ENCODE measurements at regions not wholly inside any gene's neighbourhood (a gene's known extent, or its start where the extent isn't known, plus 50 kb on each side); places are given as distances from the start of the nearest gene placed in this dataset.
"Not testable (repeated sequence)": the region's sequence is repeated elsewhere in the genome, so short reads cannot be mapped to it uniquely, and the experiment has no call there.

DNA sequence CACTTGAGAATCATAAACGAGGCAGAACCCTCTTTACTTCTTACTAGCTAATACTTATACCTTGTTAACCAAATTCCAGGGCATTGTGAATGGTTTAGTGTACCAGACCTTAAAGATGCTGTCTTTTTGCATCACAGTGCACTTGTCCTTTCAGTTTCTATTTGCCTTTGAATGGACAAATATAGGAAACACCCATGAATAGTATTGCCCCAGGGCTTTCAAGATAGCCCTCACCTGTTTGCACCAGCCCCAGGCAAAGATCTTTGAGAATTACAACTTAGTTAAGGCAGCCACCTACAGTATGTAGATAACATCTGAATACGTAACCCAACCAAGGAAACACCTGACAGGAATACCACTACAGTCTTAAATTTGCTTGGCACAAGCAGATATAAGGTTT is 60.8 kb upstream of the CT45A1 start:
- H3K4me3 ChIP-seq: no peak overlapping the region
- peaks cover 0 to 3% (median 2%) of the 10 kb centered on the region in 3 donors for H3K27me3 ChIP-seq (ENCODE audit: control insufficient read depth in 3 of 3, insufficient read depth in 3 of 3, low read length in 2 of 3)
- TF ChIP-seq CTCF (IDR thresholded peaks at IDR 0.05; ENCODE audit: control extremely low read depth, extremely low read depth): no peak
- H3K36me3 ChIP-seq (ENCODE audit: control insufficient read depth in 4 of 4, insufficient read depth in 4 of 4, low read length in 4 of 4): no peaks in the 10 kb centered on the region
- DNase-seq: no peak
- H3K4me1 ChIP-seq (ENCODE audit: control insufficient read depth in 5 of 5, insufficient read depth in 5 of 5, low read length in 5 of 5): no peaks in the 10 kb centered on the region
- no peaks in the 10 kb centered on the region for H3K9me3 ChIP-seq (ENCODE audit: control insufficient read depth in 4 of 4, insufficient read depth in 3 of 4, low read length in 3 of 4)
- no peak overlapping the region for H3K9ac ChIP-seq (ENCODE audit: insufficient read depth in 1 of 2, low read length in 2 of 2)
- no peak for ATAC-seq (ENCODE audit: insufficient read depth, low FRiP score)
- 44 to 78% methylated on average over 2 of the region's 2 CpGs for WGBS, 2 donors
- H3K27ac ChIP-seq (ENCODE audit: low read depth in 1 of 2, low read length in 1 of 2): no peak overlapping the region

DNA sequence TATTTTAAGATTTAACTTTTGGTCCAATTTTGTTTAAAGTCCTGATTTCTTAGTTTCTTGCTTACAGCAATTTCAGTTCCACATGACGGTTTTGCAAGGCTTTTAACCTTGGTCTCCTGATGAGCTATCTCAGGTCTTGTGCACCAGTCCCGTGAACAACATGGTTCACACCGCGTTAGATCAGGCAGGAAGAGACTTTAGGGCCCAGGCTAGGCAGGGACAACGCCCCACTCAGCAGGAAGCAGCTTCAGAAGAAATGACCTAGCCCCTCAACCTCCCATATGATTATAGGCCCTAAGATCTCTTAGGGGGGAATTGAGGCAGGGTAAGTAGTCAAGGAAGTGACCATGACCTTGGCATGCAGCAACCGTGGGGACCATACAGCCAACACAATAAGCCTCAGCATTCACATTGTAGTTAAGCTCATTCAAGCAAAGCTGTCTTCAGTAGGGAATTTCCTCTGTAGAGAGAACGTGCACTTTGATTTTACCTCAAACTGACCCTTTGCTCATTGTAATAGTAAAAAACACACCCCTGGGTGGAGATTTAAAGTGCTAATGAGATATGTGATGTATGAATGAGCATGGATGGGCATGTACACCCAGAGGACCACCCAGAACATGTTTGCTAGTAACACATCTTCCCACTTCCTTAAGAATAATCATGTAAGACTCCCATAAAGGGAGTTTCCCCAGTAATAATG is 55.3 kb upstream of the CT45A1 start:
- H3K4me3 ChIP-seq; ATAC-seq (ENCODE audit: insufficient read depth, low FRiP score); H3K9ac ChIP-seq (ENCODE audit: insufficient read depth in 1 of 2, low read length in 2 of 2); H3K9me3 ChIP-seq (ENCODE audit: control insufficient read depth in 4 of 4, insufficient read depth in 3 of 4, low read length in 3 of 4); H3K27me3 ChIP-seq (ENCODE audit: control insufficient read depth in 3 of 3, insufficient read depth in 3 of 3, low read length in 2 of 3); DNase-seq; H3K27ac ChIP-seq (ENCODE audit: low read depth in 1 of 2, low read length in 1 of 2); H3K4me1 ChIP-seq (ENCODE audit: control insufficient read depth in 5 of 5, insufficient read depth in 5 of 5, low read length in 5 of 5); H3K36me3 ChIP-seq (ENCODE audit: control insufficient read depth in 4 of 4, insufficient read depth in 4 of 4, low read length in 4 of 4): not testable (repeated sequence)
- 60 to 79% methylated on average over 3 to 4 of the region's 7 CpGs for WGBS, 2 donors

Data from lung (tissue), 11 donors.